ENCODE measurements at regions not wholly inside any gene's neighbourhood (a gene's known extent, or its start where the extent isn't known, plus 50 kb on each side); places are given as distances from the start of the nearest gene placed in this dataset.

DNA sequence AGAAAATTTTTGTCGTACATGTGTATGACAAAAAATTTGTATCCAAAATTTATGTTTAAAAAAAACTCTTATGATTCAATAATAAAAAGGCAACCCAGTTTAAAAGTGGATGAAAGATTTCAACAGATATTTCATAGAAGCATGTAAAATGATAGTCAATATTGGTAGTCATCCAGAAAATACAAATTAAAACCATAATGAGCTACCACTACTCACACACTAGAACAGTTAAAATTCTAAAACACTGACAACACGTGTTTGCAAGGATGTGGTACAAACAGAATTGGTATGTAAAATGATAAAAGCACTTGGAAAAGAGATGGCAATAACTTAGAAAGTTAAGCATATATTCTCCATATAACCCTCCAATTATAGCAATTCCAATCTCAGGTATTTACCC lies 303.0 kb upstream of the NR2F2 start:
- Histone ChIP-seq H3K4me3 (ENCODE audit: low read length) (no peak overlapping the region), H3K36me3 (ENCODE audit: insufficient read depth, low read length) (no peaks in the 10 kb centered on the region), H3K9me3 (ENCODE audit: low read length) (no peaks in the 10 kb centered on the region), H2AFZ (ENCODE audit: low read depth, low read length) (no peak overlapping the region), H3K4me1 (ENCODE audit: insufficient read depth, low read length) (no peaks in the 10 kb centered on the region), H3K27me3 (ENCODE audit: insufficient read depth, low read length) (no peaks in the 10 kb centered on the region)

DNA sequence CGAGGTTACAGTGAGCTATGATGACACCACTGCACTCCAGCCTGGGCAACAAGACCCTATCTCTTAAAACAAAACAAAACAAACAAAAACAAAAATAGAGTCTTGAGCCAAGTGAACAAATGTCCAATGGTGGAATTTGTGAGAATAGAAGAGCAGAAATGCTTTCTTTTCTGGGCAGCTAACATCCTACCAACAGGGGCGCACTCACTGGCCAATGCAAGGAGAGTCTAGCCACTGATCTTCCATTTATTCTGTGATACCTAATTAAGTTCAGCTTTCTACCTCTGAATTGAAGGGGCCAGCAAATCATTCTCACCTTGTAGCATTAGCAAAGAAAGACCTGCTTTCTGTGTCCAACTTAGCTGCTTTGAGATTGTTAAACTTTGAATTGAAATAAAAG lies 301.9 kb upstream of the NR2F2 start:
- Histone ChIP-seq H3K4me1 (ENCODE audit: insufficient read depth, low read length) (no peaks in the 10 kb centered on the region), H3K4me3 (ENCODE audit: low read length) (no peak overlapping the region), H3K27me3 (ENCODE audit: insufficient read depth, low read length) (no peaks in the 10 kb centered on the region), H3K9me3 (ENCODE audit: low read length) (no peaks in the 10 kb centered on the region), H3K36me3 (ENCODE audit: insufficient read depth, low read length) (no peaks in the 10 kb centered on the region), H2AFZ (ENCODE audit: low read depth, low read length) (no peak overlapping the region)

GRCh38 chr15:96029172-96029571 lies 301.3 kb upstream of the NR2F2 start:
- no peak overlapping the region for H2AFZ ChIP-seq (ENCODE audit: low read depth, low read length)
- no peaks in the 10 kb centered on the region for H3K4me1 ChIP-seq (ENCODE audit: insufficient read depth, low read length)
- no peaks in the 10 kb centered on the region for H3K27me3 ChIP-seq (ENCODE audit: insufficient read depth, low read length)
- no peaks in the 10 kb centered on the region for H3K36me3 ChIP-seq (ENCODE audit: insufficient read depth, low read length)
- H3K9me3 ChIP-seq (ENCODE audit: low read length): no peaks in the 10 kb centered on the region
- no peak overlapping the region for H3K4me3 ChIP-seq (ENCODE audit: low read length)

- Histone ChIP-seq H3K4me1 (ENCODE audit: insufficient read depth, low read length) (peaks cover 7% of the 10 kb centered on the region), H3K9me3 (ENCODE audit: low read length) (no peaks in the 10 kb centered on the region), H3K27me3 (ENCODE audit: insufficient read depth, low read length) (no peaks in the 10 kb centered on the region), H3K4me3 (ENCODE audit: low read length) (no peak overlapping the region), H3K36me3 (ENCODE audit: insufficient read depth, low read length) (no peaks in the 10 kb centered on the region), H2AFZ (ENCODE audit: low read depth, low read length) (no peak overlapping the region)
These were observed 298.9 kb upstream of the NR2F2 start for GRCh38 chr15:96031426-96032110.

GRCh38 chr15:96035091-96035490 lies 295.4 kb upstream of the NR2F2 start:
- H3K27me3 ChIP-seq (ENCODE audit: insufficient read depth, low read length): no peaks in the 10 kb centered on the region
- H3K4me3 ChIP-seq (ENCODE audit: low read length): no peak overlapping the region

GRCh38 chr15:96035635-96036034 lies 294.9 kb upstream of the NR2F2 start:
- H3K9me3 ChIP-seq (ENCODE audit: low read length): no peaks in the 10 kb centered on the region
- no peaks in the 10 kb centered on the region for H3K36me3 ChIP-seq (ENCODE audit: insufficient read depth, low read length)
- no peak overlapping the region for H3K4me3 ChIP-seq (ENCODE audit: low read length)
- no peak overlapping the region for H2AFZ ChIP-seq (ENCODE audit: low read depth, low read length)
- peaks cover 23% of the 10 kb centered on the region for H3K4me1 ChIP-seq (ENCODE audit: insufficient read depth, low read length)
- no peaks in the 10 kb centered on the region for H3K27me3 ChIP-seq (ENCODE audit: insufficient read depth, low read length)

More at GRCh38 chr15:96035091-96035490, 295.4 kb upstream of the NR2F2 start:
- no peak overlapping the region for H2AFZ ChIP-seq (ENCODE audit: low read depth, low read length)
- no peaks in the 10 kb centered on the region for H3K36me3 ChIP-seq (ENCODE audit: insufficient read depth, low read length)
- peaks cover 23% of the 10 kb centered on the region for H3K4me1 ChIP-seq (ENCODE audit: insufficient read depth, low read length)
- no peaks in the 10 kb centered on the region for H3K9me3 ChIP-seq (ENCODE audit: low read length)

- H3K4me1 ChIP-seq (ENCODE audit: insufficient read depth, low read length): peaks cover 23% of the 10 kb centered on the region
- H2AFZ ChIP-seq (ENCODE audit: low read depth, low read length): peak overlapping the region; percentile 12
- H3K4me3 ChIP-seq (ENCODE audit: low read length): no peak overlapping the region
- H3K27me3 ChIP-seq (ENCODE audit: insufficient read depth, low read length): no peaks in the 10 kb centered on the region
- no peaks in the 10 kb centered on the region for H3K9me3 ChIP-seq (ENCODE audit: low read length)
- no peaks in the 10 kb centered on the region for H3K36me3 ChIP-seq (ENCODE audit: insufficient read depth, low read length)
These were observed 292.9 kb upstream of the NR2F2 start for GRCh38 chr15:96037584-96037983.

DNA sequence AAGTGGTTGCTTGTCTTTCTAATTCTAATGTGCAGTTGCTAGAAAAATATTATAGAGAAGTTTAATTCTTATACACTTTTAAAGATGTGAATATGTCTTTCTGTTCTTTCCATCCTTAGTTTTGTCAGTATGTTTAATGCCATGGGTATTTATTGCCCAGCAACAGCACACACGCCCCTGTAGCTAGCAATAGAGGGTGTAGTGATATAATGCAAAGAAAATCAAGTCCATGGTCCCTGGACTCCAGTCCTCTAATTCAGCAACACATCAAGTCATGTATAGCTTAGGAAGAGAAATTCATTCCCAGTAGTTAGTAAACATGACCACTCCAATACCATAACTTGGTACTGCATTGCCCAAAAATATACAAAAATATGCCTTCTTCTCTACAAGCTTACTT lies 292.4 kb upstream of the NR2F2 start:
- no peaks in the 10 kb centered on the region for H3K27me3 ChIP-seq (ENCODE audit: insufficient read depth, low read length)
- H3K9me3 ChIP-seq (ENCODE audit: low read length): no peaks in the 10 kb centered on the region
- no peak overlapping the region for H2AFZ ChIP-seq (ENCODE audit: low read depth, low read length)
- H3K36me3 ChIP-seq (ENCODE audit: insufficient read depth, low read length): no peaks in the 10 kb centered on the region
- no peak overlapping the region for H3K4me3 ChIP-seq (ENCODE audit: low read length)
- H3K4me1 ChIP-seq (ENCODE audit: insufficient read depth, low read length): peaks cover 23% of the 10 kb centered on the region

DNA sequence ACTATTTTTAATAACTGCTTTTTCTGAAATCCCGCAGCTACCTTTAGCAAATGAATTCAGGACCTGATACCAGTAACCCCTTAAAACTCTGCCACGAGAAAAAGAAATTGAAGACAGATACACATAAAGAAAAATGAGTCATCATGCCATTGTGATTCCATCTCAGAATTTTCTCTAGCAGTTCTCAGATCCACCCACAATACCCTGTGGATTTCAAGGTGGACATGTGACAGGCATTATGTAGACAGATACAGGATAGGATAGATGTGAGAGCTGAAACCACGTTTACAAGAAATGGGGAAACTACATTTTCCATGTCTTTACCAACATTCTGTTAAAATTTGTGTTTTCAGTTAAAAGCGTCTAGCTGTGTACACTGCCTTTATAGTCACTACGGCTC lies 291.9 kb upstream of the NR2F2 start:
- peaks cover 23% of the 10 kb centered on the region for H3K4me1 ChIP-seq (ENCODE audit: insufficient read depth, low read length)
- H2AFZ ChIP-seq (ENCODE audit: low read depth, low read length): no peak overlapping the region
- H3K36me3 ChIP-seq (ENCODE audit: insufficient read depth, low read length): no peaks in the 10 kb centered on the region
- H3K4me3 ChIP-seq (ENCODE audit: low read length): no peak overlapping the region
- no peaks in the 10 kb centered on the region for H3K9me3 ChIP-seq (ENCODE audit: low read length)
- H3K27me3 ChIP-seq (ENCODE audit: insufficient read depth, low read length): no peaks in the 10 kb centered on the region

GRCh38 chr15:96041982-96042733 lies 288.3 kb upstream of the NR2F2 start:
- no peak overlapping the region for H3K4me3 ChIP-seq (ENCODE audit: low read length)
- no peaks in the 10 kb centered on the region for H3K27me3 ChIP-seq (ENCODE audit: insufficient read depth, low read length)
- no peaks in the 10 kb centered on the region for H3K36me3 ChIP-seq (ENCODE audit: insufficient read depth, low read length)
- H2AFZ ChIP-seq (ENCODE audit: low read depth, low read length): no peak overlapping the region
- no peaks in the 10 kb centered on the region for H3K9me3 ChIP-seq (ENCODE audit: low read length)
- H3K4me1 ChIP-seq (ENCODE audit: insufficient read depth, low read length): peaks cover 16% of the 10 kb centered on the region

DNA sequence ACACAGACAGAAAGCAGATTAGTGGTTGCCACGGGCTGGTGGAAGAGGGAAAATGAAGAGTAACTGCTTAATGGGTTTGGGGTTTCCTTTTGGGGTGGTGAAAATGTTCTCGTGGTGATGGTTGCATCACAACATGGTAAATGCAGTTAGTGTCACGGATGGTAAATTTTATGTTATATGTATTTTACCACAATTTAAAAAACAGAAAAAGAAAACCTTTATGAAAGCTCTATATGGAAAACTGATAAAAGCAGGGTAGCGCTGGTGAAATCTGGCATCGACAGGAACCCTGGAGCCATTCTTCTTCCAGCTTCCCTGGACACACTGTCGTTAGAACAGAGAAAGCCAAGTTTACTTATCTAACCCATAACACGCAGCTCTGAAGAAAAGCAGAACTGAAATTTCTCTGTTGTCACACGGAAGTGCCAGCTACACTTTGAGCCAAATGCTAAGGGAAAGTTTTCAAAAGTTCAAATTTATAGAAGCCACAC lies 287.7 kb upstream of the NR2F2 start:
- Histone ChIP-seq H2AFZ (ENCODE audit: low read depth, low read length) (no peak overlapping the region), H3K27me3 (ENCODE audit: insufficient read depth, low read length) (no peaks in the 10 kb centered on the region), H3K9me3 (ENCODE audit: low read length) (no peaks in the 10 kb centered on the region), H3K36me3 (ENCODE audit: insufficient read depth, low read length) (no peaks in the 10 kb centered on the region), H3K4me3 (ENCODE audit: low read length) (no peak overlapping the region), H3K4me1 (ENCODE audit: insufficient read depth, low read length) (peaks cover 16% of the 10 kb centered on the region)

- Histone ChIP-seq H2AFZ (ENCODE audit: low read depth, low read length) (no peak overlapping the region), H3K4me1 (ENCODE audit: insufficient read depth, low read length) (peaks cover 12% of the 10 kb centered on the region), H3K36me3 (ENCODE audit: insufficient read depth, low read length) (no peaks in the 10 kb centered on the region), H3K27me3 (ENCODE audit: insufficient read depth, low read length) (no peaks in the 10 kb centered on the region), H3K4me3 (ENCODE audit: low read length) (no peak overlapping the region), H3K9me3 (ENCODE audit: low read length) (no peaks in the 10 kb centered on the region)
These were observed 286.8 kb upstream of the NR2F2 start for GRCh38 chr15:96043591-96044171.

DNA sequence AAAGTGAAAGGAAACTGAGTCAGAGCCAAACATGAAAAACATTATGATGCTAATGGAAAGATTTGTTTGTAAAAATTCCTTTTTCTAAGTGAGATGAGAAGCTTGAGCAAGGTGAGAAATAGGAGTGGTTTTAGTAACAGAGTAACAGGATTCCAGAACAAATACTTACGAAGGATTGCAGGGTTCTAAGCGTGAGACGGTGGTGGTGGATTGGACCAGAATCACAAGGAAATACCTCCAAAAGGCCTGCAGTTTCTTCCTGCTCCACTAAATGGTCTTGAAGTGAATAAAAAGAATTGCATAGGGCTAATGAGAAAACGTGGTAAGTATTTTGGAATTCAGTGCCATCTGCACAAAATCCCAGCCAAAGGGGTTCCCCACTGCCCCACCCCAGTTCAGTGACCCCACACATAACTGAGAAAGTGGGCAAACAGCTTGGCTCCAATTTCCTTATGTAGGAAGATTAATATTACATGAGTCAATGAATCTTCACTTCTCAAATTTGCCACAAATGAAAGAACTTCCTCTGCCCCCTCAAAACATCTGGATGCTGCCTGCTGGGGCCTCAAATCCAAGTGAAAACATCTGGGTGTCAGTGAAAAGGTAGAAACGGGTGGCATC lies 283.8 kb upstream of the NR2F2 start:
- no peaks in the 10 kb centered on the region for H3K36me3 ChIP-seq (ENCODE audit: insufficient read depth, low read length)
- no peaks in the 10 kb centered on the region for H3K9me3 ChIP-seq (ENCODE audit: low read length)
- H3K4me3 ChIP-seq (ENCODE audit: low read length): no peak overlapping the region
- peaks cover 12% of the 10 kb centered on the region for H3K4me1 ChIP-seq (ENCODE audit: insufficient read depth, low read length)
- H3K27me3 ChIP-seq (ENCODE audit: insufficient read depth, low read length): no peaks in the 10 kb centered on the region
- H2AFZ ChIP-seq (ENCODE audit: low read depth, low read length): peak overlapping the region; percentile 44

Data from neuron (in vitro differentiated cells).